ENCODE measurements at regions not wholly inside any gene's neighbourhood (a gene's known extent, or its start where the extent isn't known, plus 50 kb on each side); places are given as distances from the start of the nearest gene placed in this dataset.
A peak's percentile ranks its signal among the peaks of the same experiment; 100 is the strongest.
"Not testable (repeated sequence)": the region's sequence is repeated elsewhere in the genome, so short reads cannot be mapped to it uniquely, and the experiment has no call there.

DNA sequence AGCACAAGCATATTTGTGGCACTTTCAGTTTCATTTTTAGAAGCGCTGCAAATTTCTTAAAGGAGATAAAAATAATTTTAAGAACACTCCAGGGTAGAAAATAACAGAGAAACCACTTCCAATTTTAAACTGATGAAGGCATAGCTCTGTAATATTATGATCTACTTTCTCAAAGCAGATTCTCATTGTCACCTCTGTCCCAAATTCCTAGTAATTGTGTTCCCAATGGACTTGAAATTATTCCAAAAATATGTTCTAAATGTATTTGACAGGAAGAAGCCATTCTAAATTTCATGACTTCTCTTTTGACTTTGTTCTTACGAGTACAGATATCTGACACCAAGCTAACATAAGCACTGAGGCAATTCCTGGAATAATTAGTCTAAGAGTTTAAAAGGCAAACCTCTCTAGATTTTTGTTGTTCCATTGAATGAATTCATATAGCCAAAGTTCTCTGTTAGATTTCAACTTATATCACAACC, 140.2 kb upstream of the CARMIL1 start:
- TF ChIP-seq, protein P1, sequence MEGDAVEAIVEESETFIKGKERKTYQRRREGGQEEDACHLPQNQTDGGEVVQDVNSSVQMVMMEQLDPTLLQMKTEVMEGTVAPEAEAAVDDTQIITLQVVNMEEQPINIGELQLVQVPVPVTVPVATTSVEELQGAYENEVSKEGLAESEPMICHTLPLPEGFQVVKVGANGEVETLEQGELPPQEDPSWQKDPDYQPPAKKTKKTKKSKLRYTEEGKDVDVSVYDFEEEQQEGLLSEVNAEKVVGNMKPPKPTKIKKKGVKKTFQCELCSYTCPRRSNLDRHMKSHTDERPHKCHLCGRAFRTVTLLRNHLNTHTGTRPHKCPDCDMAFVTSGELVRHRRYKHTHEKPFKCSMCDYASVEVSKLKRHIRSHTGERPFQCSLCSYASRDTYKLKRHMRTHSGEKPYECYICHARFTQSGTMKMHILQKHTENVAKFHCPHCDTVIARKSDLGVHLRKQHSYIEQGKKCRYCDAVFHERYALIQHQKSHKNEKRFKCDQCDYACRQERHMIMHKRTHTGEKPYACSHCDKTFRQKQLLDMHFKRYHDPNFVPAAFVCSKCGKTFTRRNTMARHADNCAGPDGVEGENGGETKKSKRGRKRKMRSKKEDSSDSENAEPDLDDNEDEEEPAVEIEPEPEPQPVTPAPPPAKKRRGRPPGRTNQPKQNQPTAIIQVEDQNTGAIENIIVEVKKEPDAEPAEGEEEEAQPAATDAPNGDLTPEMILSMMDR (IDR thresholded peaks at IDR 0.05; ENCODE audit: control extremely low read depth, extremely low read depth) = no peak
- Histone ChIP-seq H3K9me3 (ENCODE audit: control insufficient read depth in 4 of 4, insufficient read depth in 3 of 4, low read length in 3 of 4) (no peaks in the 10 kb centered on the region), H3K27me3 (ENCODE audit: control insufficient read depth in 3 of 3, insufficient read depth in 3 of 3, low read length in 2 of 3) (no peaks in the 10 kb centered on the region), H3K4me1 (ENCODE audit: control insufficient read depth in 5 of 5, insufficient read depth in 5 of 5, low read length in 5 of 5) (peaks cover 0 to 16% (median 3%) of the 10 kb centered on the region in 5 donors), H3K4me3 (no peak overlapping the region), H3K9ac (ENCODE audit: insufficient read depth in 1 of 2, low read length in 2 of 2) (peak overlapping the region in 1 of 2 donors; percentile 96), H3K36me3 (ENCODE audit: control insufficient read depth in 4 of 4, insufficient read depth in 4 of 4, low read length in 4 of 4) (peaks cover 0 to 4% (median 0%) of the 10 kb centered on the region in 4 donors), H3K27ac (ENCODE audit: low read depth in 1 of 2, low read length in 1 of 2) (peak overlapping the region in 1 of 2 donors; percentile 95)
- DNase-seq (peak in 1 of 3 donors; percentile 52), ATAC-seq (ENCODE audit: insufficient read depth, low FRiP score) (peak; percentile 9)
- 1 to 4% methylated on average over 2 of the region's 2 CpGs for WGBS, 2 donors

DNA sequence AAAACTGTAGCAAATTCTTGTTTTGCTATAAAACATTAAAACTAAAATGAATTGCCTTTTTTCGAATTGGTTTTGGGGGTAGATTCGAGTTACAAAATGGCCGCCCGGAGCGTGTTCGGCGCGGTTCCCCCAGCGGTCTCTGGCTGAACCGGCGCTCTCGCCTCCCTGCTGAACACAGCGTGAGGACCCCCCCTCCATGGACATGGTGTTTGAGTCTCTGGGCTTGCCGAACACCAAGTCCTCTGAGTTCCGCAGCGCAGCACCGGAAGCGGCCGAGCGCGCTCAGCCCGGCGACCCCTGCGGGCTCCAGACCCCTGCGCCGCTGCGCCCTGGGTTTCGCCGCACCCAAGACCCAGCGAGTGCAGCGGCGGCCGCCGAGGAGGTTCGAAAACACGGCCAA, 139.6 kb upstream of the CARMIL1 start:
- Histone ChIP-seq H3K9ac (ENCODE audit: insufficient read depth in 1 of 2, low read length in 2 of 2) (peak overlapping the region in 1 of 2 donors; percentile 96), H3K4me1 (ENCODE audit: control insufficient read depth in 5 of 5, insufficient read depth in 5 of 5, low read length in 5 of 5) (peaks cover 0 to 16% (median 3%) of the 10 kb centered on the region in 5 donors)
- H3K27me3 ChIP-seq (ENCODE audit: control insufficient read depth in 3 of 3, insufficient read depth in 3 of 3, low read length in 2 of 3); DNase-seq; H3K27ac ChIP-seq (ENCODE audit: low read depth in 1 of 2, low read length in 1 of 2); H3K36me3 ChIP-seq (ENCODE audit: control insufficient read depth in 4 of 4, insufficient read depth in 4 of 4, low read length in 4 of 4); ATAC-seq (ENCODE audit: insufficient read depth, low FRiP score); H3K9me3 ChIP-seq (ENCODE audit: control insufficient read depth in 4 of 4, insufficient read depth in 3 of 4, low read length in 3 of 4); H3K4me3 ChIP-seq: not testable (repeated sequence)
- WGBS, 2 donors = 78 to 93% methylated on average over 36 of the region's 36 CpGs

DNA sequence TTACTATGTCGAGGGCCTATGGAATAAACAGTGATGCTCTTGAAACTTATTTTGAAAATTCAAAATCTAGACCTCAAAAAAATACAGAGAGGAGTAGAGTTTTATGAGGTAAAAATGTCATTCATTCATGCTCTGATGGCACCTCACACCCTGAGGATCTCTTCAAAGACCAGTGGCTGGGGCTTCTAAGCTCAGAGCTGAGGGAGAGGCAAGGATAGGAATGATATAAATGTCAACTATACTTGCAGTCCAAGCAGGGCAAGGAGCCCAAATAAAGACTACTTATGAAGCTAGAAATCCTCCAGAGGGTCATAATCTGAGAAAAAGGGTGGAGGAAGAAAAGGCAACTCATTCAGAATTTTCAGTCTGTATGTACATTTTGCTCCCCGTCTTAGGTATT, 136.7 kb upstream of the CARMIL1 start:
- ATAC-seq (ENCODE audit: insufficient read depth, low FRiP score) (no peak), DNase-seq (no peak)
- H3K36me3 ChIP-seq (ENCODE audit: control insufficient read depth in 4 of 4, insufficient read depth in 4 of 4, low read length in 4 of 4) = no peaks in the 10 kb centered on the region
- no peak overlapping the region for H3K4me3 ChIP-seq
- H3K9me3 ChIP-seq (ENCODE audit: control insufficient read depth in 4 of 4, insufficient read depth in 3 of 4, low read length in 3 of 4) = no peaks in the 10 kb centered on the region
- TF ChIP-seq, protein P1 (IDR thresholded peaks at IDR 0.05; ENCODE audit: control extremely low read depth, extremely low read depth) = no peak
- H3K9ac ChIP-seq (ENCODE audit: insufficient read depth in 1 of 2, low read length in 2 of 2) = no peak overlapping the region
- no peak overlapping the region for H3K27ac ChIP-seq (ENCODE audit: low read depth in 1 of 2, low read length in 1 of 2)
- H3K27me3 ChIP-seq (ENCODE audit: control insufficient read depth in 3 of 3, insufficient read depth in 3 of 3, low read length in 2 of 3) = no peaks in the 10 kb centered on the region
- WGBS, 2 donors = 90 to 95% methylated on average over 2 of the region's 2 CpGs
- peaks cover 0 to 15% (median 0%) of the 10 kb centered on the region in 5 donors for H3K4me1 ChIP-seq (ENCODE audit: control insufficient read depth in 5 of 5, insufficient read depth in 5 of 5, low read length in 5 of 5)

DNA sequence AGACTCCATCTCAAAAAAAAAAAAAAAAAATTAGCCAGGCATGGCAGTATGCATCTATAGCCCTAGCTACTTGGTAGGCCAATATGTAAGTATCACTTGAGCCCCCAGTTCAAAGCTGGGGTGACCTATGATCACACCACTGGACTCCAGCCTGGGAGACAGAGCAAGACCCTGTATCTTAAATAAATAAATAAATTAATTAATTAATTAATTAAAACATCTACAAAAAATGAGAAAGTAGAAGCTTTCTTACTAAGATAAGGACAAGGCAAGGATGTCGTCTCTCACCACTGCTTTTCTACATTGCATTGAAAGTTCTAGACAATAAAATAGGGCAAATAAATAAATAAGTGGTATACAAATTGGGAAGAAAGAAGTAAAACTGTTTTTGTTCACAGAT, 134.3 kb upstream of the CARMIL1 start:
- no peak for ATAC-seq (ENCODE audit: insufficient read depth, low FRiP score)
- H3K9me3 ChIP-seq (ENCODE audit: control insufficient read depth in 4 of 4, insufficient read depth in 3 of 4, low read length in 3 of 4) = no peaks in the 10 kb centered on the region
- H3K9ac ChIP-seq (ENCODE audit: insufficient read depth in 1 of 2, low read length in 2 of 2) = no peak overlapping the region
- DNase-seq = no peak
- no peaks in the 10 kb centered on the region for H3K27me3 ChIP-seq (ENCODE audit: control insufficient read depth in 3 of 3, insufficient read depth in 3 of 3, low read length in 2 of 3)
- H3K27ac ChIP-seq (ENCODE audit: low read depth in 1 of 2, low read length in 1 of 2) = no peak overlapping the region
- WGBS, 2 donors = 96 to 97% methylated on average over 1 of the region's 1 CpG
- no peak overlapping the region for H3K4me3 ChIP-seq
- no peaks in the 10 kb centered on the region for H3K4me1 ChIP-seq (ENCODE audit: control insufficient read depth in 5 of 5, insufficient read depth in 5 of 5, low read length in 5 of 5)
- no peaks in the 10 kb centered on the region for H3K36me3 ChIP-seq (ENCODE audit: control insufficient read depth in 4 of 4, insufficient read depth in 4 of 4, low read length in 4 of 4)
- TF ChIP-seq, protein P1 (IDR thresholded peaks at IDR 0.05; ENCODE audit: control extremely low read depth, extremely low read depth) = no peak

All from lung (tissue), 11 donors.